ENCODE measurements at regions not wholly inside any gene's neighbourhood (a gene's known extent, or its start where the extent isn't known, plus 50 kb on each side); places are given as distances from the start of the nearest gene placed in this dataset.

- no peaks in the 10 kb centered on the region for H3K4me1 Mint-ChIP-seq (ENCODE audit: low read depth)
- H3K27ac Mint-ChIP-seq, result no peak overlapping the region
- ATAC-seq (replicated peaks in 1 of 2), result no peak
- peaks cover 0 to 3% of the 10 kb centered on the region in 2 donors for H3K9me3 Mint-ChIP-seq
- H3K36me3 Mint-ChIP-seq (ENCODE audit: insufficient read depth in 2 of 2), result no peaks in the 10 kb centered on the region
- no peak for DNase-seq
- no peak overlapping the region for H3K4me3 Mint-ChIP-seq
- H3K27me3 Mint-ChIP-seq (ENCODE audit: low read depth), result no peaks in the 10 kb centered on the region
Measured at GRCh38 chr3:145952536-145952935, 208.4 kb downstream of the PLOD2 start.

GRCh38 chr3:145953316-145953715 is 207.7 kb downstream of the PLOD2 start:
- no peak overlapping the region for H3K4me3 Mint-ChIP-seq
- no peaks in the 10 kb centered on the region for H3K36me3 Mint-ChIP-seq (ENCODE audit: insufficient read depth in 2 of 2)
- no peaks in the 10 kb centered on the region for H3K27me3 Mint-ChIP-seq (ENCODE audit: low read depth)
- no peaks in the 10 kb centered on the region for H3K4me1 Mint-ChIP-seq (ENCODE audit: low read depth)
- peaks cover 0 to 3% of the 10 kb centered on the region in 2 donors for H3K9me3 Mint-ChIP-seq
- DNase-seq, result no peak
- H3K27ac Mint-ChIP-seq, result no peak overlapping the region
- ATAC-seq (replicated peaks in 1 of 2), result no peak

GRCh38 chr3:145959457-145960088 is 201.4 kb downstream of the PLOD2 start:
- H3K9me3 Mint-ChIP-seq, result peaks cover 0 to 2% of the 10 kb centered on the region in 2 donors
- H3K27me3 Mint-ChIP-seq (ENCODE audit: low read depth), result no peaks in the 10 kb centered on the region
- H3K27ac Mint-ChIP-seq, result no peak overlapping the region
- no peaks in the 10 kb centered on the region for H3K4me1 Mint-ChIP-seq (ENCODE audit: low read depth)
- H3K36me3 Mint-ChIP-seq (ENCODE audit: insufficient read depth in 2 of 2), result no peaks in the 10 kb centered on the region
- H3K4me3 Mint-ChIP-seq, result no peak overlapping the region
- ATAC-seq (replicated peaks in 1 of 2) (no peak), DNase-seq (no peak)

GRCh38 chr3:145963111-145963510 is 197.9 kb downstream of the PLOD2 start:
- Mint-ChIP-seq H3K27ac (no peak overlapping the region), H3K9me3 (peaks cover 1 to 8% of the 10 kb centered on the region in 2 donors), H3K4me3 (no peak overlapping the region), H3K36me3 (ENCODE audit: insufficient read depth in 2 of 2) (no peaks in the 10 kb centered on the region), H3K4me1 (ENCODE audit: low read depth) (no peaks in the 10 kb centered on the region), H3K27me3 (ENCODE audit: low read depth) (no peaks in the 10 kb centered on the region)
- ATAC-seq (replicated peaks in 1 of 2) (no peak), DNase-seq (no peak)

- DNase-seq (no peak), ATAC-seq (replicated peaks in 1 of 2) (no peak)
- Mint-ChIP-seq H3K9me3 (peaks cover 1 to 8% of the 10 kb centered on the region in 2 donors), H3K36me3 (ENCODE audit: insufficient read depth in 2 of 2) (no peaks in the 10 kb centered on the region), H3K4me1 (ENCODE audit: low read depth) (no peaks in the 10 kb centered on the region), H3K4me3 (no peak overlapping the region), H3K27me3 (ENCODE audit: low read depth) (no peaks in the 10 kb centered on the region), H3K27ac (no peak overlapping the region)
Measured at GRCh38 chr3:145967043-145967442, 193.9 kb downstream of the PLOD2 start.

- ATAC-seq (replicated peaks in 1 of 2) (no peak), DNase-seq (no peak)
Measured at GRCh38 chr3:145971186-145971585, 189.8 kb downstream of the PLOD2 start.

GRCh38 chr3:145972851-145973250 is 188.1 kb downstream of the PLOD2 start:
- ATAC-seq (replicated peaks in 1 of 2), result no peak
- no peak for DNase-seq
- H3K27ac Mint-ChIP-seq, result no peak overlapping the region
- H3K36me3 Mint-ChIP-seq (ENCODE audit: insufficient read depth in 2 of 2), result no peaks in the 10 kb centered on the region
- H3K27me3 Mint-ChIP-seq (ENCODE audit: low read depth), result no peaks in the 10 kb centered on the region
- H3K9me3 Mint-ChIP-seq, result peaks cover 2 to 3% of the 10 kb centered on the region in 2 donors
- H3K4me3 Mint-ChIP-seq, result no peak overlapping the region
- no peaks in the 10 kb centered on the region for H3K4me1 Mint-ChIP-seq (ENCODE audit: low read depth)

More at GRCh38 chr3:145971186-145971585, 189.8 kb downstream of the PLOD2 start:
- Mint-ChIP-seq H3K27ac (no peak overlapping the region), H3K36me3 (ENCODE audit: insufficient read depth in 2 of 2) (no peaks in the 10 kb centered on the region), H3K4me1 (ENCODE audit: low read depth) (no peaks in the 10 kb centered on the region), H3K27me3 (ENCODE audit: low read depth) (no peaks in the 10 kb centered on the region), H3K9me3 (peaks cover 2 to 3% of the 10 kb centered on the region in 2 donors), H3K4me3 (no peak overlapping the region)

- Mint-ChIP-seq H3K9me3 (peaks cover 11 to 16% of the 10 kb centered on the region in 2 donors), H3K4me3 (no peak overlapping the region), H3K4me1 (ENCODE audit: low read depth) (no peaks in the 10 kb centered on the region), H3K27me3 (ENCODE audit: low read depth) (no peaks in the 10 kb centered on the region), H3K27ac (no peak overlapping the region), H3K36me3 (ENCODE audit: insufficient read depth in 2 of 2) (no peaks in the 10 kb centered on the region)
- no peak for DNase-seq
- ATAC-seq (replicated peaks in 1 of 2), result no peak
Measured at GRCh38 chr3:145981056-145981455, 179.9 kb downstream of the PLOD2 start.

GRCh38 chr3:145983101-145983500 is 177.9 kb downstream of the PLOD2 start:
- ATAC-seq (replicated peaks in 1 of 2) (no peak), DNase-seq (no peak)
- no peak overlapping the region for H3K4me3 Mint-ChIP-seq
- H3K36me3 Mint-ChIP-seq (ENCODE audit: insufficient read depth in 2 of 2), result no peaks in the 10 kb centered on the region
- H3K27ac Mint-ChIP-seq, result no peak overlapping the region
- no peaks in the 10 kb centered on the region for H3K27me3 Mint-ChIP-seq (ENCODE audit: low read depth)
- no peaks in the 10 kb centered on the region for H3K4me1 Mint-ChIP-seq (ENCODE audit: low read depth)
- H3K9me3 Mint-ChIP-seq, result peaks cover 8 to 13% of the 10 kb centered on the region in 2 donors

Data from activated T-cell treated with anti-CD3 and anti-CD28 coated beads, Interleukin-2, amount 50 U/mL, for 72 hours (primary cell).